ENCODE measurements at regions not wholly inside any gene's neighbourhood (a gene's known extent, or its start where the extent isn't known, plus 50 kb on each side); places are given as distances from the start of the nearest gene placed in this dataset.

DNA sequence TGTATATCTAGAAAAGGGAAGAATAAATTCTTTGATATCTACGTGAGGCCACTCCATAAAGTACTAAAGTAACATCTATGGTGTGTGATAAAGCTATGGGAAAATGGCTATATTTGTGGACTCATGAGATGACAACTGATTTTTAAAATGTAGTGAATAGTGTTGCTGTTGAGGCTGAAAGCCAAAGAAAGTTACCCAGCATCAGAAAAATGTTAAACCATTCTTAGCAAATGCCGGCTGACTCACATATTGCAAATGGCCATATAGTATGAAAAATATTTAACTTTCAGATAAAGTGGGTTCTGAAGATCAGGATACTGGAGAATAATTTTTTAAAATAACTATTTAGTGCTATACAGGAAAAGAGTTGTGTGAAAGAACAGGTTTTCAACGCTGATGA lies 129.9 kb upstream of the GRIK2 start:
- H3K23ac ChIP-seq (ENCODE audit: low read length) = no peak overlapping the region
- H3K4me1 ChIP-seq (ENCODE audit: control insufficient read depth in 1 of 2, insufficient read depth in 2 of 2, low read length in 2 of 2) = no peaks in the 10 kb centered on the region
- H3K14ac ChIP-seq (ENCODE audit: low read length) = no peak overlapping the region
- no peak overlapping the region for H3K18ac ChIP-seq (ENCODE audit: low read length)
- H3K4me2 ChIP-seq (ENCODE audit: low read length) = no peak overlapping the region
- no peak overlapping the region for H4K91ac ChIP-seq (ENCODE audit: low read depth, low read length)
- no peak overlapping the region for H4K8ac ChIP-seq (ENCODE audit: low read depth, low read length)
- H3K9ac ChIP-seq (ENCODE audit: low read length) = no peak overlapping the region
- H2AFZ ChIP-seq (ENCODE audit: insufficient read depth, low read length, poor library complexity) = no peak overlapping the region
- H2BK12ac ChIP-seq (ENCODE audit: low read length) = no peak overlapping the region
- H4K12ac ChIP-seq (ENCODE audit: low read depth, low read length) = no peak overlapping the region
- H2BK120ac ChIP-seq (ENCODE audit: insufficient read depth, low read length, poor library complexity) = no peak overlapping the region
- no peaks in the 10 kb centered on the region for H3K9me3 ChIP-seq (ENCODE audit: insufficient read depth, low read depth, low read length)
- H2BK5ac ChIP-seq (ENCODE audit: low read depth, low read length, poor library complexity) = no peak overlapping the region
- no peak overlapping the region for H3K27ac ChIP-seq (ENCODE audit: low read depth, low read length)
- no peak overlapping the region for H3K4ac ChIP-seq (ENCODE audit: low read depth, low read length)
- no peaks in the 10 kb centered on the region for H3K27me3 ChIP-seq (ENCODE audit: insufficient read depth, low read length)
- no CpG with 5 or more reads among the region's 3 CpGs for WGBS (ENCODE audit: extremely low coverage, insufficient coverage, insufficient read length)
- no peaks in the 10 kb centered on the region for H3K79me2 ChIP-seq (ENCODE audit: control insufficient read depth, insufficient read depth, low read length, poor library complexity)
- no peaks in the 10 kb centered on the region for H3K36me3 ChIP-seq (ENCODE audit: control insufficient read depth in 1 of 2, insufficient read depth in 2 of 2, low read length in 2 of 2)
- no peaks in the 10 kb centered on the region for H3K79me1 ChIP-seq (ENCODE audit: low read length)
- H2AK5ac ChIP-seq (ENCODE audit: low read length) = no peak overlapping the region
- H3K4me3 ChIP-seq (ENCODE audit: low read depth, low read length) = no peak overlapping the region
- DNase-seq = peak in 1 of 2 donors; percentile 43

DNA sequence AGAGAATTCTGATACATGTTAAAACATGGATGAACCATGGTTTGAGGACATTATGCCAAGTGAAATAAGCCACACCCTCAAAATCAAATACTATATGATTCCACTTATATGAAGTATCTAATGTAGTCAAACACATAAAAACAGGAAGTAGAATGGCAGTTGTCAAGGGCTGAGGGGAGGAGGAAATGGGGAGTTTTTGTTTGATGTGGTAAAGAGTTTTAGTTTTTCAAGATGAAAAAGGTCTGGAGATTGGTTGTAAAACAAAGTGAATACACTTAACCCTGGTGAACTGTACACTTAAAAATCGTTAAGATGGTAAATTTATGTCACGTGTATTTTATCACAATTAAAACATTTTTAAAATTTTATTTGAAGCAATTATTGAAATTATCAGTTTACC lies 127.4 kb upstream of the GRIK2 start:
- H4K12ac ChIP-seq (ENCODE audit: low read depth, low read length) = no peak overlapping the region

DNA sequence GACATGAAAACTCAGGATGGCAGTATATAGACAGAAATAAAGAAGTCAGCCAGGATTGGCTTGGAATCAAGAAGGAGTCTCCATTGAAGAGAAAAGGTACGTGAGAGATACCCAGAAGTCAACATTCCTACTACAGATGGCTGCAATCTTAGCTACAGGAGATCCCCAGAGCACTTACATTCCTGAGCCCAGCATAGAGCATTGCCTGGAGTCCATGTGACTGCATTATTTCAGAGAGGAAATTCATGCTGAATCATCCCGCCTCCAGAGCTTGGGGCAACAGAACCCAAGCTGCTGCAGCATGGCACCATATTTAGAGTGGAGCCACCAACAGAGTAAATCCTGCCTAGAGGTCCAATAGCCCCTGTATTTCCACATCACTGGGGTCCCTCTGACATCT lies 125.0 kb upstream of the GRIK2 start:
- no peaks in the 10 kb centered on the region for H3K79me1 ChIP-seq (ENCODE audit: low read length)
- no peak overlapping the region for H3K14ac ChIP-seq (ENCODE audit: low read length)
- no peak overlapping the region for H3K4me3 ChIP-seq (ENCODE audit: low read depth, low read length)
- H2AK5ac ChIP-seq (ENCODE audit: low read length) = no peak overlapping the region
- H4K12ac ChIP-seq (ENCODE audit: low read depth, low read length) = no peak overlapping the region
- no peak overlapping the region for H2AFZ ChIP-seq (ENCODE audit: insufficient read depth, low read length, poor library complexity)
- H3K9me3 ChIP-seq (ENCODE audit: insufficient read depth, low read depth, low read length) = no peaks in the 10 kb centered on the region
- H2BK5ac ChIP-seq (ENCODE audit: low read depth, low read length, poor library complexity) = no peak overlapping the region
- H4K91ac ChIP-seq (ENCODE audit: low read depth, low read length) = no peak overlapping the region
- no CpG with 5 or more reads among the region's 2 CpGs for WGBS (ENCODE audit: extremely low coverage, insufficient coverage, insufficient read length)
- H2BK12ac ChIP-seq (ENCODE audit: low read length) = no peak overlapping the region
- peak; percentile 51 to 74 for DNase-seq
- H3K27me3 ChIP-seq (ENCODE audit: insufficient read depth, low read length) = no peaks in the 10 kb centered on the region
- no peak overlapping the region for H3K27ac ChIP-seq (ENCODE audit: low read depth, low read length)
- H3K4me2 ChIP-seq (ENCODE audit: low read length) = no peak overlapping the region
- no peak overlapping the region for H3K9ac ChIP-seq (ENCODE audit: low read length)
- no peaks in the 10 kb centered on the region for H3K4me1 ChIP-seq (ENCODE audit: control insufficient read depth in 1 of 2, insufficient read depth in 2 of 2, low read length in 2 of 2)
- H3K4ac ChIP-seq (ENCODE audit: low read depth, low read length) = no peak overlapping the region
- no peak overlapping the region for H2BK120ac ChIP-seq (ENCODE audit: insufficient read depth, low read length, poor library complexity)
- no peaks in the 10 kb centered on the region for H3K36me3 ChIP-seq (ENCODE audit: control insufficient read depth in 1 of 2, insufficient read depth in 2 of 2, low read length in 2 of 2)
- no peak overlapping the region for H3K23ac ChIP-seq (ENCODE audit: low read length)
- no peak overlapping the region for H3K18ac ChIP-seq (ENCODE audit: low read length)
- no peaks in the 10 kb centered on the region for H3K79me2 ChIP-seq (ENCODE audit: control insufficient read depth, insufficient read depth, low read length, poor library complexity)
- no peak overlapping the region for H4K8ac ChIP-seq (ENCODE audit: low read depth, low read length)

More for the DNA sequence above, 127.4 kb upstream of the GRIK2 start:
- no peak overlapping the region for H3K4ac ChIP-seq (ENCODE audit: low read depth, low read length)
- H3K79me1 ChIP-seq (ENCODE audit: low read length) = no peaks in the 10 kb centered on the region
- no peak overlapping the region for H4K8ac ChIP-seq (ENCODE audit: low read depth, low read length)
- no peak overlapping the region for H2AFZ ChIP-seq (ENCODE audit: insufficient read depth, low read length, poor library complexity)
- no peak overlapping the region for H3K27ac ChIP-seq (ENCODE audit: low read depth, low read length)
- H3K9me3 ChIP-seq (ENCODE audit: insufficient read depth, low read depth, low read length) = no peaks in the 10 kb centered on the region
- no peak overlapping the region for H2BK5ac ChIP-seq (ENCODE audit: low read depth, low read length, poor library complexity)
- no CpG with 5 or more reads among the region's 2 CpGs for WGBS (ENCODE audit: extremely low coverage, insufficient coverage, insufficient read length)
- no peak overlapping the region for H4K91ac ChIP-seq (ENCODE audit: low read depth, low read length)
- no peak overlapping the region for H2BK120ac ChIP-seq (ENCODE audit: insufficient read depth, low read length, poor library complexity)
- H2BK12ac ChIP-seq (ENCODE audit: low read length) = no peak overlapping the region
- H3K4me3 ChIP-seq (ENCODE audit: low read depth, low read length) = no peak overlapping the region
- no peak overlapping the region for H3K14ac ChIP-seq (ENCODE audit: low read length)
- H3K4me1 ChIP-seq (ENCODE audit: control insufficient read depth in 1 of 2, insufficient read depth in 2 of 2, low read length in 2 of 2) = no peaks in the 10 kb centered on the region
- H3K18ac ChIP-seq (ENCODE audit: low read length) = no peak overlapping the region
- H3K36me3 ChIP-seq (ENCODE audit: control insufficient read depth in 1 of 2, insufficient read depth in 2 of 2, low read length in 2 of 2) = no peaks in the 10 kb centered on the region
- H3K23ac ChIP-seq (ENCODE audit: low read length) = no peak overlapping the region
- no peak overlapping the region for H2AK5ac ChIP-seq (ENCODE audit: low read length)
- no peak overlapping the region for H3K4me2 ChIP-seq (ENCODE audit: low read length)
- no peak for DNase-seq
- no peak overlapping the region for H3K9ac ChIP-seq (ENCODE audit: low read length)
- H3K27me3 ChIP-seq (ENCODE audit: insufficient read depth, low read length) = no peaks in the 10 kb centered on the region
- no peaks in the 10 kb centered on the region for H3K79me2 ChIP-seq (ENCODE audit: control insufficient read depth, insufficient read depth, low read length, poor library complexity)

DNA sequence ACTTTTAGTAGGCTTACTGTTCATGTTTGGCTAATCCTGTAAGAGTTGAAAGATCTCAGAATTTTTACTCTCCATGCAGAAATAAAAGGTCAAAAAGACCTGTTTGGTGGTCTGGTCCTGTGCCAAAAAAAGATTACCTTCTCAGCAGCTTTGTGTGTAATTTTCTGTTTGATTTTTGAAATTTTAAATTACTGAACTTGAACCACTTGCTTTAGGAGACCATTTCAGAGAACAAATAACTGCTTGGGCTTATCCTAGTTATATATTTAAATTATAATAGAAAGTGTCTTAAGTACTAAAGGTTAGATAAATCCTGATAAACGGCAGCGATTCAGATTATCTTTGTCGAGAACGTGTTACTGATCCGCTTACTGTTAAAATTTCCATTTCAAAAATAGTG lies 118.3 kb upstream of the GRIK2 start:
- Histone ChIP-seq H4K12ac (ENCODE audit: low read depth, low read length) (no peak overlapping the region), H4K91ac (ENCODE audit: low read depth, low read length) (no peak overlapping the region), H3K27me3 (ENCODE audit: insufficient read depth, low read length) (no peaks in the 10 kb centered on the region), H2BK5ac (ENCODE audit: low read depth, low read length, poor library complexity) (no peak overlapping the region), H3K36me3 (ENCODE audit: control insufficient read depth in 1 of 2, insufficient read depth in 2 of 2, low read length in 2 of 2) (no peaks in the 10 kb centered on the region), H3K18ac (ENCODE audit: low read length) (no peak overlapping the region), H2AFZ (ENCODE audit: insufficient read depth, low read length, poor library complexity) (no peak overlapping the region), H4K8ac (ENCODE audit: low read depth, low read length) (no peak overlapping the region), H2BK120ac (ENCODE audit: insufficient read depth, low read length, poor library complexity) (no peak overlapping the region), H2AK5ac (ENCODE audit: low read length) (no peak overlapping the region), H3K14ac (ENCODE audit: low read length) (no peak overlapping the region), H3K4ac (ENCODE audit: low read depth, low read length) (no peak overlapping the region), H3K4me1 (ENCODE audit: control insufficient read depth in 1 of 2, insufficient read depth in 2 of 2, low read length in 2 of 2) (no peaks in the 10 kb centered on the region), H3K23ac (ENCODE audit: low read length) (no peak overlapping the region), H3K9me3 (ENCODE audit: insufficient read depth, low read depth, low read length) (no peaks in the 10 kb centered on the region), H3K9ac (ENCODE audit: low read length) (no peak overlapping the region), H2BK12ac (ENCODE audit: low read length) (no peak overlapping the region), H3K4me2 (ENCODE audit: low read length) (no peak overlapping the region), H3K4me3 (ENCODE audit: low read depth, low read length) (no peak overlapping the region), H3K79me1 (ENCODE audit: low read length) (no peaks in the 10 kb centered on the region), H3K27ac (ENCODE audit: low read depth, low read length) (no peak overlapping the region), H3K79me2 (ENCODE audit: control insufficient read depth, insufficient read depth, low read length, poor library complexity) (no peaks in the 10 kb centered on the region)
- DNase-seq = no peak
- no CpG with 5 or more reads among the region's 5 CpGs for WGBS (ENCODE audit: extremely low coverage, insufficient coverage, insufficient read length)

All from trophoblast cell (in vitro differentiated cells and primary cell).